Stimulated activated CD8-positive, alpha-beta memory T cell treated with anti-CD3 and anti-CD28 coated beads, Interleukin-4, amount 100 ng/mL, for 48 hours (primary cell): ENCODE measurements at regions not wholly inside any gene's neighbourhood (a gene's known extent, or its start where the extent isn't known, plus 50 kb on each side); places are given as distances from the start of the nearest gene placed in this dataset.
"Not testable (repeated sequence)": the region's sequence is repeated elsewhere in the genome, so short reads cannot be mapped to it uniquely, and the experiment has no call there.

Experiments used
- DNase-seq: peaks from one replicate; pipeline ENCODE4 v3.0.0-alpha.2; 2020

- DNase-seq = no peak
These were observed 78.6 kb upstream of the MAGI2 start for GRCh38 chr7:79531905-79532664.

GRCh38 chr7:79531116-79531515, 77.6 kb upstream of the MAGI2 start:
- DNase-seq = no peak

GRCh38 chr7:79529881-79530235, 76.4 kb upstream of the MAGI2 start:
- DNase-seq = no peak

GRCh38 chr7:79529214-79529880, 75.9 kb upstream of the MAGI2 start:
- DNase-seq = no peak

- DNase-seq = no peak
These were observed 75.0 kb upstream of the MAGI2 start for GRCh38 chr7:79528421-79528820.

GRCh38 chr7:79524048-79524447, 70.6 kb upstream of the MAGI2 start:
- DNase-seq = no peak

GRCh38 chr7:79523436-79523835, 70.0 kb upstream of the MAGI2 start:
- DNase-seq = no peak

GRCh38 chr7:79520543-79520942, 67.1 kb upstream of the MAGI2 start:
- DNase-seq = no peak

- no peak for DNase-seq
These were observed 61.9 kb upstream of the MAGI2 start for GRCh38 chr7:79515358-79515757.

GRCh38 chr7:79513261-79513660, 59.8 kb upstream of the MAGI2 start:
- DNase-seq = no peak

- DNase-seq = no peak
These were observed 58.8 kb upstream of the MAGI2 start for GRCh38 chr7:79512261-79512660.

- not testable (repeated sequence) for DNase-seq
These were observed 57.6 kb upstream of the MAGI2 start for GRCh38 chr7:79511056-79511455.

GRCh38 chr7:79507131-79507530, 53.7 kb upstream of the MAGI2 start:
- DNase-seq = no peak

- DNase-seq = no peak
These were observed 53.0 kb upstream of the MAGI2 start for GRCh38 chr7:79506481-79506880.

GRCh38 chr7:79504607-79505389, 51.3 kb upstream of the MAGI2 start:
- DNase-seq = no peak
